Uterus (tissue), 3 donors: ENCODE measurements at regions not wholly inside any gene's neighbourhood (a gene's known extent, or its start where the extent isn't known, plus 50 kb on each side); places are given as distances from the start of the nearest gene placed in this dataset.

Source experiments
- DNase-seq, 2 donors: peaks; one replicate each; pipeline ENCODE4 v3.0.0-alpha.2; 2019 to 2020
- H3K27ac ChIP-seq, 2 donors: fragments of 200-600 bp; sonication (generic); 1 replicate in 1 of 2; 2 replicates in 1 of 2; pipeline ENCODE4 v1.5.1; 2016 to 2018
- H3K27me3 ChIP-seq, 2 donors: fragments of 200-600 bp; sonication (generic); one replicate each; pipeline ENCODE4 v1.5.1; 2018 to 2019; ENCODE audit warnings: control low read depth in 1 of 2
- H3K36me3 ChIP-seq, 2 donors: fragments of 200-600 bp; sonication (generic); one replicate each; pipeline ENCODE4 v1.5.1; 2019; ENCODE audit warnings: control low read depth in 1 of 2
- H3K4me1 ChIP-seq, 2 donors: fragments of 200-600 bp; sonication (generic); one replicate each; pipeline ENCODE4 v1.5.1; 2018 to 2019; ENCODE audit warnings: control low read depth in 1 of 2
- H3K4me3 ChIP-seq, 2 donors: fragments of 200-600 bp; sonication (generic); 1 replicate in 1 of 2; 2 replicates in 1 of 2; pipeline ENCODE4 v1.5.1; 2018 to 2019; ENCODE audit warnings: mild to moderate bottlenecking in 1 of 2
- H3K9me3 ChIP-seq, 2 donors: fragments of 200-600 bp; sonication (generic); one replicate each; pipeline ENCODE4 v1.5.1; 2019; ENCODE audit warnings: control low read depth in 1 of 2
- POLR2A ChIP-seq, 2 donors: fragments of 450-650 bp; IDR thresholded peaks; one replicate each; pipeline ENCODE4 v1.6.1; 2016; ENCODE audit warnings: antibody characterized with exemption in 2 of 2, mild to moderate bottlenecking in 1 of 2, moderate library complexity in 1 of 2
- intact Hi-C: fragments of 100-400 bp; cut with DNase I; formaldehyde crosslinking; loops from one replicate; pipeline ENCODE4 v1.15.1; 2023; ENCODE audit warnings: low total_unique reads
- TF ChIP-seq, protein P1 (sequence below), 4 experiments: fragments of 200-600 bp in 2 of 4; fragments of 450-650 bp in 2 of 4; sonication (generic) in 2 of 4; IDR thresholded peaks; one replicate each; pipeline ENCODE4 v1.5.1; 2016 to 2019; ENCODE audit warnings: antibody characterized with exemption in 4 of 4, mild to moderate bottlenecking in 2 of 4, moderate library complexity in 1 of 4
- donor health status: DM: yes; HTN: yes; CAD: no.

DNA sequence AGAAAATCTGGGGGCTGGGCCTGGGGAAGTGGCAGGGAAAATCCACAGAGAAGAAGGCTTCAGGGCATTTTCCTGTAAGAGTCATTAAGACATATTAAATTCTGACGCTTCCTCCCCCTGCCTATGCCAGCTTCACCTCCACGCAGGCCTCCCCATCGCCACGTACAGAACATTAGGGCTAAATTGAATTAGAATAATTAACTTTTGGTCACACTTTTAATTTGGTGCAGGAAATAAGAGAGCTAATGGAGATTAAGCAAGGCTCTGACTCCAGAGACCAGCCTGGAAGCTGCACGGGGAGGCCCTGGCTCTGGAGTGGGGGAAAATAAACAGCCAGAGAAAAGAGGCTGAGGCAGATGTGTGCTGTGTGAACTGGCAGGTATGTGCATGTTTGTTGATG lies 148.0 kb downstream of the CCT6B start:
- Histone ChIP-seq H3K9me3 (no peaks in the 10 kb centered on the region), H3K27me3 (no peaks in the 10 kb centered on the region), H3K4me3 (no peak overlapping the region), H3K27ac (no peak overlapping the region), H3K4me1 (no peaks in the 10 kb centered on the region), H3K36me3 (no peaks in the 10 kb centered on the region)
- TF ChIP-seq, protein P1, sequence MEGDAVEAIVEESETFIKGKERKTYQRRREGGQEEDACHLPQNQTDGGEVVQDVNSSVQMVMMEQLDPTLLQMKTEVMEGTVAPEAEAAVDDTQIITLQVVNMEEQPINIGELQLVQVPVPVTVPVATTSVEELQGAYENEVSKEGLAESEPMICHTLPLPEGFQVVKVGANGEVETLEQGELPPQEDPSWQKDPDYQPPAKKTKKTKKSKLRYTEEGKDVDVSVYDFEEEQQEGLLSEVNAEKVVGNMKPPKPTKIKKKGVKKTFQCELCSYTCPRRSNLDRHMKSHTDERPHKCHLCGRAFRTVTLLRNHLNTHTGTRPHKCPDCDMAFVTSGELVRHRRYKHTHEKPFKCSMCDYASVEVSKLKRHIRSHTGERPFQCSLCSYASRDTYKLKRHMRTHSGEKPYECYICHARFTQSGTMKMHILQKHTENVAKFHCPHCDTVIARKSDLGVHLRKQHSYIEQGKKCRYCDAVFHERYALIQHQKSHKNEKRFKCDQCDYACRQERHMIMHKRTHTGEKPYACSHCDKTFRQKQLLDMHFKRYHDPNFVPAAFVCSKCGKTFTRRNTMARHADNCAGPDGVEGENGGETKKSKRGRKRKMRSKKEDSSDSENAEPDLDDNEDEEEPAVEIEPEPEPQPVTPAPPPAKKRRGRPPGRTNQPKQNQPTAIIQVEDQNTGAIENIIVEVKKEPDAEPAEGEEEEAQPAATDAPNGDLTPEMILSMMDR (IDR thresholded peaks at IDR 0.05): no peak
- TF ChIP-seq POLR2A (IDR thresholded peaks at IDR 0.05): no peak
- no peak for DNase-seq
- intact Hi-C loops: no loop called here

DNA sequence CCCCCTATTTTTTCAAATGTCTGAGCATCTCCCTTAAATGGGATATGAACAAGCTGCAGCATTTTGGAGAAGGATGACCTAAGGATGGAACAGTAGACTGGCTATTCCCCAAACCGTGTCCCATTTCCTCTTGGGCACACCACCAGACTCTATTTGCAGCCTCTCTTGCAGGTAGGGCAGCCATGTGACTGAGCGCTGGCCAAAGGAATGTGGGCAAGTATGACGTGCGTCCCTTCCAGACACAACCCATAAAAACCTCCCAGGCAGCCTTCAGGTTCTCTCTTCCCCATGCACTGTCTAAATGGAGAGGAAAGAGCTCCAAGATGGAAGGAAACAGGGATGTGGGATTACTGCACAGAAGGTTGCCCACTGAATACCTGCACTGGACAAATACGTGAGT lies 149.7 kb downstream of the CCT6B start:
- Histone ChIP-seq H3K9me3 (no peaks in the 10 kb centered on the region), H3K36me3 (no peaks in the 10 kb centered on the region), H3K4me1 (no peaks in the 10 kb centered on the region), H3K4me3 (no peak overlapping the region), H3K27me3 (no peaks in the 10 kb centered on the region), H3K27ac (no peak overlapping the region)
- no peak for TF ChIP-seq POLR2A (IDR thresholded peaks at IDR 0.05)
- no peak for DNase-seq
- intact Hi-C loops: no loop called here

DNA sequence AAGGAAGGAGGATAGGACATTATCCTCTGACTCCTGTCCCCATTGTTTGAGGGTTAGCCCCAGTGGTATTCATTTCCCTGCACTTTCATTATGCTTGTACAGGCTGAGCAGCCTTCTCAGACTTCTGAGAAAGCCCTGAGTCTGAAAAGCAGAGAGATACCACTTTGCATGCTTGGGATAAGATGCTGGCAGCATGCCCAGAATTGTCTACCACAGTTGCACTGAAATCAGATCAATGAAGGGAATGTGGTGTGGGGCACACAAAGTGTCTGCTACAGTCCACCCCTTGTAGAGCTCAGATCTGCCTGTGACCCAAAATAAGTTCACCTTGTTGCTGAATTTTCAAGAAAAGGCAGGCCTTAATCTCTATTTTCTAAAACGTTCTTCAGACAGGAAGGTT lies 160.6 kb downstream of the CCT6B start:
- no peaks in the 10 kb centered on the region for H3K36me3 ChIP-seq
- H3K27me3 ChIP-seq: no peaks in the 10 kb centered on the region
- TF ChIP-seq, protein P1 (IDR thresholded peaks at IDR 0.05): no peak
- no peak for TF ChIP-seq POLR2A (IDR thresholded peaks at IDR 0.05)
- intact Hi-C loops: no loop called here
- DNase-seq: no peak
- no peak overlapping the region for H3K27ac ChIP-seq
- H3K4me1 ChIP-seq: no peaks in the 10 kb centered on the region
- no peak overlapping the region for H3K4me3 ChIP-seq
- H3K9me3 ChIP-seq: no peaks in the 10 kb centered on the region

DNA sequence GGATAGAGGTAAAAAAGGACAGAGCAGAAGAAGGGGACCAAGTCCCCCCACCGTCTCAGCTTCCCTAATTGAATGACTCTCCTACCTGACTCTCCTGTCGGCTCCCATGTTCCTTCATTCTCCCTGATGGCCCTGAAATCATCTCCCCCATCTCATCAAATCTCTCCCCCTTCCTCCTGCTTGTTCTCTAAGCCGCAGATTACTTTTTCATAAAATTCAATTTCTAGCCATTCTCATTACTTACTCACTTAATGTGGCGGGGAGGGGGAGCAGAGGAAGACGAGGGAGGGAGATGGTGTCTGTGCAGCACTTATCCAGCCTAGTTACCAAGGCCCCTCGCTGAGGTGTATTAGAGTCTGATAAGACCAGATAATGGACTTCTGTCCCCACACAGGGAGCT lies 161.5 kb downstream of the CCT6B start:
- intact Hi-C loops: no loop called here
- DNase-seq: no peak
- no peak for TF ChIP-seq POLR2A (IDR thresholded peaks at IDR 0.05)
- TF ChIP-seq, protein P1 (IDR thresholded peaks at IDR 0.05): no peak
- no peaks in the 10 kb centered on the region for H3K36me3 ChIP-seq
- H3K4me3 ChIP-seq: no peak overlapping the region
- H3K9me3 ChIP-seq: no peaks in the 10 kb centered on the region
- H3K27me3 ChIP-seq: no peaks in the 10 kb centered on the region
- H3K4me1 ChIP-seq: no peaks in the 10 kb centered on the region
- no peak overlapping the region for H3K27ac ChIP-seq

DNA sequence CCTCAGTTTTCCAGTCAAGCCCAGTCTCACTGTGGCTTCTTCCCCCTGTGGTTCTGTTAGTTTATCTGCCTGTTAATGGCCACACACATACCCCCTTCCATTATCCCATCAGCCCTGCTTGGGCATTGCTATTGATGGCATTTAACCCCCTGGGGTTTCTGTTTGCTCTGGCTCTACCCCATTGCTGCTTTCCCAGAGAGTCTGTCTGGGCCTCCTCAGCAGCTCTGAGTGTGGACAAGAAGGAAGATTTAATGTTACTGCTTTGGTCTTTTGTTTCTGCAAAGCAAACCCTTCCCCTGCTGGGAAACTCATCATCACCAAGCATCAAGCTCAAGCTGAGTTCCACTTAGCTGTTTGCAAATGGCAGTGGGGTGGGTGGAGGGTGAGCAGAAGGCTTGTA lies 162.7 kb downstream of the CCT6B start:
- Histone ChIP-seq H3K4me3 (no peak overlapping the region), H3K36me3 (no peaks in the 10 kb centered on the region), H3K27me3 (no peaks in the 10 kb centered on the region), H3K9me3 (no peaks in the 10 kb centered on the region), H3K4me1 (no peaks in the 10 kb centered on the region), H3K27ac (no peak overlapping the region)
- DNase-seq: no peak
- no peak for TF ChIP-seq POLR2A (IDR thresholded peaks at IDR 0.05)
- TF ChIP-seq, protein P1 (IDR thresholded peaks at IDR 0.05): no peak
- intact Hi-C loops: no loop called here

DNA sequence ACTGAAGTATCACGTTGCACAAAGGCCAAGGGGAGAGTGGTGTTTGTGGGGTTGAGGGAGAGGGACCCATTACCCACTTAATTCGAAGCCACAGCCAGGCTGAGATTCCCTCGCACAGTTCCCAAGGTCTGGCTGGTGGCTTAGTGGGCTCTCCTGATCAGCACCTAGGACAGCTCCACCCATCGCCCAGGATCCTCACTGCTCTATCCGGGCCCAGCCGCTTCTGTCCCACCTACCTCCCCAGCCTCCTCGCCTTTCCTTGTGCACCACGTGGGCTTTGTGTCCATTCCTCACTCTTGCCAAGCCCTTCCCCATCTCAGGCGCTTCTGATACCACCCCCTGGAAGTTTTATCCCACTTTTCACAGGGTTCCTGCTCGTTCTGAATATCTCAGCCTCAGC lies 163.5 kb downstream of the CCT6B start:
- H3K27me3 ChIP-seq: no peaks in the 10 kb centered on the region
- DNase-seq: no peak
- no peak overlapping the region for H3K27ac ChIP-seq
- no peak for TF ChIP-seq POLR2A (IDR thresholded peaks at IDR 0.05)
- TF ChIP-seq, protein P1 (IDR thresholded peaks at IDR 0.05): no peak
- no peaks in the 10 kb centered on the region for H3K4me1 ChIP-seq
- H3K9me3 ChIP-seq: no peaks in the 10 kb centered on the region
- H3K36me3 ChIP-seq: no peaks in the 10 kb centered on the region
- intact Hi-C loops: no loop called here
- H3K4me3 ChIP-seq: no peak overlapping the region
